Esophagus mucosa (tissue), 1 donor: ENCODE measurements at regions not wholly inside any gene's neighbourhood (a gene's known extent, or its start where the extent isn't known, plus 50 kb on each side); places are given as distances from the start of the nearest gene placed in this dataset.

Experiments
- ATAC-seq: fragments of 200-7000 bp; cut with Tn5 transposase; one replicate; pipeline ENCODE4 v1.9.1; 2020
- donor health status: DM: yes; HTN: yes; CAD: no.

DNA sequence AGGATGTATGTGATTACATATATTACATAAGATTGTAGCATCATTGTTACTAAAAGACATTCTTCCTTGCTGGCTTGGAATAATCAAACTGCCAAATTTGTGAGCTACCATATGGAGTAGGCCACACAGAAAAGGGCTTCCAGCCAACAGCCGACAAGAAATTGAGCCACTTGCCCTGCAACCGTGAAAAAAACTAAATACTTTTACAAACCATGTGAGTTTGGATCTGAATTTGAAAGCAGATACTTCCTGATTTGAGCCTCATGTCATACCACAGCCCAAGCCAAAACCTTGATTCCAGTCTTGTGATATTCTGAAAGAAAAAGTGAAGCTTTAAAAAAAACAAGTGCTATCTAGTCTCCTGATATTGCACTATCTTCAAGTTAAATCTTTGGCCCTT is 55.6 kb upstream of the PRMT6 start:
- no peak for ATAC-seq

DNA sequence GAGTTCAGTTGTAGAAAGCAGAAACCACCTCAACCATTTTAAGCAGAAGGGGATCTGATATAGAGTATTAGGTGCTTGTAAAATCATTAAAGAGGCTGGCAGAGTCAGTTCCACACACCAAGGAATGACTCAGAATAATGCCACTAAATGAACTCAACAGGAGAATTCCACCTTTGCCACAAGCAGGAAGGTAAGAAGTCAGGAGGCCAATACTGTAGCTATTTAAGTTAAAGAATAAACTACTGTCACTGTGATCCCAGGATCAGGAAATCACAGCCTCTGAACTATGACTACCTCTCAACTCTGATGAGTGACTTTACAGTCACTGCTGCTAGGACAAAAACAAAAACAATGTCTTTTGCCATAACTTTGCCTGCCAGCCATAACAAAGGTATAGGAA is 52.5 kb upstream of the PRMT6 start:
- no peak for ATAC-seq

DNA sequence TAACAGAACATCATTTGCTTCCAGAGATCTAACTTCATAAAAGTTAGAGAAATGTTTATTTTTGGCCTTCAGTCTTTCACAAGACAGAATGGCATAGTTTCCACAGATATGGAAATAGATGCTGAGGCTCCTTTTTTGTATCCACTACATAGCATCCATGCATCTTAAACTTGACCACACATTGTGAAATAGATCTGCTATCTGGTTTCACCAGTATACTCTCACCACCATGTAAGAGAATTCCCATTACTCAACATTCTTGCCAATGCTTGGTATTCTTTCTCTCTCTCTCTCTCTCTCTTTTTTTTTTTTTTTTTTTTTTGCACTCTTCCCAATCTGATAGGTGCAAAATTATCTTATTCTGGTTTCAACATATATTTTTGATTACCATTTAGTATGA is 52.1 kb upstream of the PRMT6 start:
- ATAC-seq, result no peak
